ENCODE measurements at regions not wholly inside any gene's neighbourhood (a gene's known extent, or its start where the extent isn't known, plus 50 kb on each side); places are given as distances from the start of the nearest gene placed in this dataset.
A peak's percentile ranks its signal among the peaks of the same experiment; 100 is the strongest.
"Not testable (repeated sequence)": the region's sequence is repeated elsewhere in the genome, so short reads cannot be mapped to it uniquely, and the experiment has no call there.

DNA sequence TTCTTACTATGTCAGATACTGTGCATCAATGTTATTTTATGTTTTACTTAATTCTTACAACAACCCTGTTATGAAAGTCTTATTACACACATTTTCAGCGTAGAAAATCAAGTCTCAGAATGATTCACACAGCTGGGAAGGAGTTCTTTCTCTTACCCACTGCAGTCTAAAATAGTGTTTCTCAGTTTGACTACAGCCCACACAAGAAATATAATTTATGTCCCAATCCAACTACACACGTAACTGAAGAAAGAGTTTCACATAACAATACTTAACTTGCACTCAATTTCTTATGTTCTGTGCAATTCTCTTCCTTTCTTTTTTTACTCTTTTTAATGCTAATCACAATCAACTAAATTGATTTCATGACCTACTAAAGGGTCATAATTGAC, 252.8 kb upstream of the ADGRL2 start:
- no peak for DNase-seq (ENCODE audit: low read depth in 2 of 3, low spot score in 2 of 3)

GRCh38 chr1:81547261-81547911, 253.3 kb upstream of the ADGRL2 start:
- DNase-seq (ENCODE audit: low read depth in 2 of 3, low spot score in 2 of 3), result no peak

GRCh38 chr1:81545734-81546133, 255.0 kb upstream of the ADGRL2 start:
- no peak for DNase-seq (ENCODE audit: low read depth in 2 of 3, low spot score in 2 of 3)

DNA sequence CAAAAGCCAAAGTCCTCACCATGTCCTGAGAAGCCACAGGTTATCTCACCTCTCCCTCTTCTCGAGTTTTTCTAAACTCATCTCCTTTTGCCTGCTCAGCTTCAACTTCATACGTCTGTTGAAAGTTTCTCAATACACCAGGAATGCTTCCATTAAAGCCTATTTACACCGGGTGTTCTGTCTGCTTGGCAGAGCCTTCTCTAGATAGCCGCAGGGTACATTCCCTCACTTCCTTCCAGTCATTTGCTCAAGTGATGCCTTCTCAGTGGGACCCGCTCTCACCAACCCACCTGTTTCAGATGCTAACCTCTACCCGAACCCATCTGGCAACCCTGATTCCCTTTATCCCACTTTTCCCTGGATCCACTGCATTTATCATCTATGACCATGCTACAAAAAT, 257.0 kb upstream of the ADGRL2 start:
- no peak for DNase-seq (ENCODE audit: low read depth in 2 of 3, low spot score in 2 of 3)

DNA sequence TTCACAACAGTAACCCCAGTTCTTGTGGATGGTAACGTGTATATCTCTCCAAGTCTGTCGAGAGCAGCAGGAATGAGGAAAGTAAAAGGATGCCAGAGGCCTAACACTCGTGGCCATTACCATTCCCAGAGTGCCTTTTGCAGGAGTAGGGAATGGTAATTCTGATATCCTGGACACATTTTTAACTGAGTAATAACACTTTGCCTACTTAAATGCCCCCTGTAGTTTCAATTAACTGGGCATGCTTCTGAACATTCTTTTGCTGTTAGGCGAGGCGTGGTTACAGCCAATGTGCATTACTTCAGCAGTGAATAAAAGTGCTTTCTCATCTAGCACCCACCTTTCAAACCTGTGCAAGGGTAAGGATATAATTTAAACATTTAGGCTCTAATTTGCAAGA, 258.5 kb upstream of the ADGRL2 start:
- no peak for DNase-seq (ENCODE audit: low read depth in 2 of 3, low spot score in 2 of 3)

DNA sequence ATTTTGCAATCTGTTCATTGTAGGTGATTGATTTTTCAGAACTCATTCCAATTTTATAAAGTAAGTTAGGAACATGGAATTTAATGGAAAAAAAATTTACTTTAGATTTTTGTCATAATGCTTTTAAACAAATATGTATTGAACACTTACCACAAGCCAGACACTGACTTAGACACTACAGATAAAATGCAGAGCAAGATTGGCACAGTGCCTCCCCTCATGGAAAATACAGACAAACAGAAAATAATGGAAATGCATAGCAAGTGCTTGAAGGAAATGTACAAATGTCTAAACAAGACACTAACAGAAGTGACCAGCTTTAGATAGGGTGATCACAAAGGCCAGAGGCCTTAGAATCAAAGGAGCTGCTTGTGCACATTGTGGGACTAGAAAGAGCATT, 260.5 kb upstream of the ADGRL2 start:
- no peak for DNase-seq (ENCODE audit: low read depth in 2 of 3, low spot score in 2 of 3)

DNA sequence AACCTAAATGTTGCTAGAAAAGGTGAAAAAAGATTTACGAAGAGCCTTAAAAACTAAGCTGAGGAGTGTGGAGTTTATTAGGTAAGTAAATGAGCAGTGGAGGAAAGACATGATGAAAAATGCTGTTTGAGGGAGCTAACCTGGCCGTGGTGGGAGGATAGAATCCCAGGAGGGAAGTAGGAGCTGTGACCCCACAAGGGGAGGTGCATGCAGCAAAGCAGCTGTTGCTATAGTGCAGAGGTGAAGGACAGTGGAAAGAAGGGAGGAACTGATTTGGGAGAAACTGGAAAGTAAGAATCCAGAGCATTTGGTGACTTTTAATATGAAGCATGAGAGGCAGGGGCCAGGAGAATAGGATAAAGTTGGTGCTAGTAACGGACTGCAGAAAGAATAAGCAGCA, 271.7 kb upstream of the ADGRL2 start:
- DNase-seq (ENCODE audit: low read depth in 2 of 3, low spot score in 2 of 3), result no peak

- DNase-seq (ENCODE audit: low read depth in 2 of 3, low spot score in 2 of 3), result no peak
Measured at GRCh38 chr1:81525085-81525484, 275.6 kb upstream of the ADGRL2 start.

- DNase-seq (ENCODE audit: low read depth in 2 of 3, low spot score in 2 of 3), result no peak
Measured at GRCh38 chr1:81519987-81520386, 280.7 kb upstream of the ADGRL2 start.

DNA sequence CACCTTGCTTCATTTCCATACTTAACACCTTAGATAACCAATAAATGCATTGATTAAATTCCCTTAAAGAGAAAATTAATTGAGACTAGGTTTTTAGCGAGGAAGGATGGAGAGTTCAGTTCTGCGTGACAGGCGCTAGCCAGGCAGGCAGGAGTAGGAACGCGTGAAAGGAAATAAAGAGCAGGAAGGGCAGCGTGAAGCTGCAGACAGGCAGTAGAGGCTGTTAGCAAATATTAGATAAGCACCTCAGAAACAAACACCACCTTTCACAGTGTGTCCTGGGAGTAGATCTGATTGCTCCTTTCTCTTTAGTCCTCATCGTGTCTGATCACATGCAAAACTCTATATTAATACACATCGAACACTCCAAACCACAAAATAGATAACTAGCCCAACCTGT, 282.7 kb upstream of the ADGRL2 start:
- DNase-seq (ENCODE audit: low read depth in 2 of 3, low spot score in 2 of 3), result peak in 1 of 3 donors; percentile 9

DNA sequence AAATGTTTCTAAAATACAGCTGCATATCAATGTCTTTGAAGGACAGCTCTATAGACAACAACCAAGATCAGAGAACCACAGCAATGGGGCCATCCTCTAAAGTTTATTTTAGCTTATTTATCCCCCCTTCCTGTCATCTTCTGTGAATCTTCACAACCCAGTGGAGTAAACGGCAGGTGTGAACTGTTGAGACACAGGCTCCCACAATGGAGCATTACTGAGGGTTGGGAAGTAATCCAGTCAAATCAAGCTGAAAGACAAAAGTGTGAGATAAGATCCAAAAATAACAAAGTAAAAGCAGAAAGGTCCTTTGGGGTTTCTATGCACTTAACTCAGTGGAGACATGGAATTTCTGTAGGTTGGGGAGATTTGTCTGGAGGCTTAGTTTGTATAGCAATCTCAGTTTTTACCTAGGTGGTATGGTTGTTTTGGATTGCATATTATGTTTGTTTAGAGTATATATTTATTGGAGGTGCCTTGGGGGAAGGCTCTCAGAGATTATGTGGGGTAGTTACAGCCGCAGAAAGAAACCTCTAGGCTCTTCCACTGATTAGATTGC, 286.9 kb upstream of the ADGRL2 start:
- DNase-seq (ENCODE audit: low read depth in 2 of 3, low spot score in 2 of 3), result no peak

GRCh38 chr1:81512252-81513003, 288.3 kb upstream of the ADGRL2 start:
- no peak for DNase-seq (ENCODE audit: low read depth in 2 of 3, low spot score in 2 of 3)

GRCh38 chr1:81511281-81511680, 289.5 kb upstream of the ADGRL2 start:
- DNase-seq (ENCODE audit: low read depth in 2 of 3, low spot score in 2 of 3), result no peak

DNA sequence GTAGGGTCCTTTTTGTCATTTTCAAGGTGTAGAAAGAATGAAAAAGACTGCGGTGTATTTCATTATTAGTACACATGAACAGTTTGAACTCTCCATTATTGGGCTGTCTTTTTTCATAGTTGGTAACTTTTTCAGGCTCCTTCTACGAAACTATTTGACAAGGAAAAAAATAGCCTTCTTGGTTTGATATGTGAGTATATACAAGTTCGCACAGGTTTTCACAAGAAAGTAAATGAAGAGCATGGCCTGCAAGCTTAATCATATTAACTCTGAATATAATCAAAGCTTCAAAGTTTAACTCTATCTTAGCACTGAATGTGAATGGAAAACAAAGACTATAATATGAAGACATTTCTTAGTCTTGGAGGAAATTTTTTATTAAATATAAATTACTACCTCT, 290.0 kb upstream of the ADGRL2 start:
- DNase-seq (ENCODE audit: low read depth in 2 of 3, low spot score in 2 of 3), result no peak

DNA sequence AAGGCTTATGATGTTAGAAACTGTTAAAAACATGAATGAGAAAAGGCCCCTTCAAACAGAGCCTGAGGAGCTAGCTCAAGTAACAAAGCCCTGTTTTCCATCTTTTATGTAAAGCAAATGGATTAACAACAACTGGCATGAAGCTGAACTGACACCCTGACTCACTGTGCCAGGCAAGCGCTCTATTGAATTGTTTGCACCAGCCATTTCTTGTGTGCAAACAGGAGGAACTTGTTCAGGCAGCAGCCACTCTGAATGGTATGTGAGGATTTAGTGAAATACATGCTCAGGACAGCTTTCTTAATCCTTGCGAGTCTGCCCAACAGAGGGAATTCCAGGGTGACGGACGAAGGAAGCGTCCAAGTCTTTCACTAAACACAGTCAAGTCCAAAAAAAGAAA, 291.1 kb upstream of the ADGRL2 start:
- DNase-seq (ENCODE audit: low read depth in 2 of 3, low spot score in 2 of 3), result no peak

- no peak for DNase-seq (ENCODE audit: low read depth in 2 of 3, low spot score in 2 of 3)
Measured at GRCh38 chr1:81506699-81507098, 294.0 kb upstream of the ADGRL2 start.

DNA sequence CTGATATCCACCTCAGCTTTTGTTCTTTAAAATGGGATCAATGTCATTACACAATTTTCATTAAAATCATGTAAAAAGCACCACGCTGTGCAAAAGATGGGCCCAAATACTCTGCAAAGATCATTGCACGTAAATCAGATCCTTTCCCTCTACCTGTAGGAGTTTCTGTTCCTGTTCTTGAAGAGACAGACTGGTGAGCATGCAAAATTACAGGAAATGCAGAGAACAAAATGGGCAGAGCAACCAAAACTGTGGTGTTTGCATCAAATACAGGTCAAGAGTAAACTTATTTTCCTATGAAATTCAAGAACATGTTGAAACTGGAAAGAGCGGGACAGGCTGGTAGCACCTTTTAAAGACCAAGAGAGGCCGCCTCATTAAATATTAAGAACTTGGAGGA, 294.9 kb upstream of the ADGRL2 start:
- no peak for DNase-seq (ENCODE audit: low read depth in 2 of 3, low spot score in 2 of 3)

- DNase-seq (ENCODE audit: low read depth in 2 of 3, low spot score in 2 of 3), result not testable (repeated sequence)
Measured at GRCh38 chr1:81504820-81505219, 295.9 kb upstream of the ADGRL2 start.

- DNase-seq (ENCODE audit: low read depth in 2 of 3, low spot score in 2 of 3), result not testable (repeated sequence)
Measured at GRCh38 chr1:81502705-81503104, 298.0 kb upstream of the ADGRL2 start.

GRCh38 chr1:81501485-81501884, 299.2 kb upstream of the ADGRL2 start:
- not testable (repeated sequence) for DNase-seq (ENCODE audit: low read depth in 2 of 3, low spot score in 2 of 3)

- DNase-seq (ENCODE audit: low read depth in 2 of 3, low spot score in 2 of 3), result no peak
Measured at GRCh38 chr1:81499487-81499886, 301.2 kb upstream of the ADGRL2 start.
